GM12878 (cell line): ENCODE measurements at regions not wholly inside any gene's neighbourhood (a gene's known extent, or its start where the extent isn't known, plus 50 kb on each side); places are given as distances from the start of the nearest gene placed in this dataset.

Experiments
- ATAC-seq: fragments of 200-7000 bp; cut with Tn5 transposase; 3 replicates; pipeline ENCODE4 v1.9.1; 2020; ENCODE audit warnings: mild to moderate bottlenecking, moderate library complexity
- BruUV-seq: library from RNA; stranded (reverse); fragments of 400-500 nt; replicated peaks from 2 replicates; lab custom pipeline; 2021; lab: Mats Ljungman, UMichigan
- CTCF ChIA-PET: fragments of 300-600 bp; sonication (Branson Sonifier 250); formaldehyde crosslinking; extraction: SDS; loops from one replicate; lab custom pipeline; 2021; ENCODE audit warnings: inconsistent platforms; lab: Yijun Ruan, JAX
- POLR2A ChIA-PET: fragments of 350-600 bp; formaldehyde crosslinking; extraction: SDS; loops from one replicate; lab custom pipeline; 2021; ENCODE audit warnings: inconsistent platforms; lab: Charles Lee
- RAD21 ChIA-PET: fragments of 300-600 bp; sonication (Branson Sonifier 250); formaldehyde crosslinking; loops from one replicate; lab custom pipeline; 2023; ENCODE audit warnings: antibody characterized with exemption; ENCODE audit not compliant: unreplicated experiment; lab: Charles Lee
- SMC1A ChIA-PET: fragments of 300-600 bp; sonication (Branson Sonifier 250); formaldehyde crosslinking; loops from one replicate; lab custom pipeline; 2023; ENCODE audit not compliant: unreplicated experiment, uncharacterized antibody; lab: Charles Lee
- DNase-seq: peaks from one replicate; pipeline ENCODE4 v3.0.0-alpha.2; 2011; ENCODE audit warnings: low read depth, low spot score
- FAIRE-seq: peaks from 3 replicates; lab custom pipeline; 2011; peaks lifted over from hg19 to GRCh38; lab: Jason Lieb, UNC
- H2AFZ ChIP-seq: 2 replicates; pipeline ENCODE4 v1.6.0; 2011; ENCODE audit warnings: low read depth, low read length, control low read depth; ENCODE audit not compliant: control insufficient read depth
- H3K27ac ChIP-seq: 2 replicates; pipeline ENCODE4 v1.5.1; 2011; ENCODE audit warnings: control low read depth; ENCODE audit not compliant: control insufficient read depth, insufficient read depth
- H3K27me3 ChIP-seq, 2 experiments: replicated peaks in 1 of 2; 2 replicates each; pipeline versions ENCODE4 v1.6.0 to v1.6.1; 2011; ENCODE audit warnings: low read length in 1 of 2; ENCODE audit not compliant: control insufficient read depth in 2 of 2, insufficient read depth in 2 of 2
- H3K36me3 ChIP-seq, 2 experiments: 2 replicates each; pipeline ENCODE4 v1.5.1; 2011; ENCODE audit warnings: low read length in 1 of 2; ENCODE audit not compliant: control insufficient read depth in 2 of 2, insufficient read depth in 2 of 2
- H3K4me1 ChIP-seq: 2 replicates; pipeline ENCODE4 v1.6.1; 2011; ENCODE audit warnings: mild to moderate bottlenecking, low read length, moderate library complexity, mixed read lengths; ENCODE audit not compliant: control insufficient read depth, insufficient read depth
- H3K4me2 ChIP-seq: 2 replicates; pipeline ENCODE4 v1.6.0; 2011; ENCODE audit warnings: control low read depth; ENCODE audit not compliant: control insufficient read depth, insufficient read depth
- H3K4me3 ChIP-seq: fragments of 200-600 bp; sonication (generic); 2 replicates; pipeline ENCODE4 v1.5.1; 2016
- H3K79me2 ChIP-seq: 2 replicates; pipeline ENCODE4 v1.6.0; 2011; ENCODE audit warnings: low read length; ENCODE audit not compliant: control insufficient read depth, insufficient read depth
- H3K9ac ChIP-seq: 2 replicates; pipeline ENCODE4 v1.8.0; 2011; ENCODE audit warnings: low read length, control low read depth, mixed read lengths; ENCODE audit not compliant: control insufficient read depth, insufficient read depth
- H3K9me3 ChIP-seq: replicated peaks from 3 replicates; pipeline ENCODE4 v1.5.1; 2011; ENCODE audit warnings: mild to moderate bottlenecking, low read length; ENCODE audit not compliant: control insufficient read depth, insufficient read depth
- H4K20me1 ChIP-seq: 2 replicates; pipeline ENCODE4 v1.6.0; 2011; ENCODE audit not compliant: control insufficient read depth, insufficient read depth
- BCL3 ChIP-seq: IDR thresholded peaks from 2 replicates; pipeline ENCODE4 v1.6.1; 2011; ENCODE audit warnings: borderline replicate concordance, low read depth, mild to moderate bottlenecking, moderate library complexity, low read length; ENCODE audit not compliant: insufficient read depth, poor library complexity, severe bottlenecking
- CHD2 ChIP-seq: IDR thresholded peaks from 2 replicates; pipeline ENCODE4 v1.6.1; 2011; ENCODE audit warnings: low read depth, low read length, improper control_type of control experiment, borderline replicate concordance
- CHD4 ChIP-seq: fragments of 200-600 bp; sonication (generic); IDR thresholded peaks from 2 replicates; pipeline ENCODE4 v1.6.1; 2016; ENCODE audit warnings: mild to moderate bottlenecking
- EGR1 ChIP-seq, 2 experiments: IDR thresholded peaks; 1 replicate in 1 of 2; 2 replicates in 1 of 2; pipeline ENCODE4 v1.6.1; 2011 to 2012; ENCODE audit warnings: low read depth in 2 of 2, low read length in 2 of 2, borderline replicate concordance in 1 of 2, mild to moderate bottlenecking in 1 of 2, moderate library complexity in 1 of 2
- FOXM1 ChIP-seq: IDR thresholded peaks from 2 replicates; pipeline ENCODE4 v1.6.1; 2012; ENCODE audit warnings: low read depth, mild to moderate bottlenecking, inconsistent platforms, low read length, moderate library complexity
- JUND ChIP-seq: IDR thresholded peaks from 2 replicates; pipeline ENCODE4 v1.6.1; 2012; ENCODE audit warnings: low read depth, mild to moderate bottlenecking, low read length, improper control_type of control experiment, moderate library complexity
- MLLT1 ChIP-seq: fragments of 450-650 bp; IDR thresholded peaks from 2 replicates; pipeline ENCODE4 v1.6.1; 2016; ENCODE audit warnings: mild to moderate bottlenecking
- MXI1 ChIP-seq: fragments of 150-350 bp; IDR thresholded peaks from 2 replicates; pipeline ENCODE4 v1.6.1; 2011; ENCODE audit warnings: low read depth, mild to moderate bottlenecking, inconsistent platforms, low read length, improper control_type of control experiment
- RBBP5 ChIP-seq: fragments of 200-600 bp; sonication (generic); conservative IDR thresholded peaks from 2 replicates; pipeline ENCODE4 v1.6.1; 2016
- SMAD1 ChIP-seq: fragments of 450-650 bp; IDR thresholded peaks from 2 replicates; pipeline ENCODE4 v1.6.1; 2018; ENCODE audit warnings: mild to moderate bottlenecking, low read depth; ENCODE audit not compliant: partially characterized antibody
- SMARCA5 ChIP-seq: fragments of 450-650 bp; IDR thresholded peaks from 2 replicates; pipeline ENCODE4 v1.6.1; 2017; ENCODE audit warnings: mild to moderate bottlenecking
- WGBS: methylation state at CpG from one replicate; pipeline ENCODE4 v1.1.6; 2016; ENCODE audit warnings: low lambda C conversion rate; ENCODE audit not compliant: insufficient replicate concordance, insufficient coverage; ENCODE audit errors: missing lambda C conversion rate; 5-methylcytosine and 5-hydroxymethylcytosine counted together
- in situ Hi-C: fragments of 300-500 bp; cut with MboI; formaldehyde crosslinking; loops from 9 replicates; pipeline ENCODE4 v1.14.3; 2018; ENCODE audit warnings: mixed read lengths
- intact Hi-C: fragments of 100-400 bp; cut with micrococcal nuclease; formaldehyde crosslinking; loops from one replicate; pipeline ENCODE4 v1.14.2; 2022; ENCODE audit not compliant: unreplicated experiment

- Histone ChIP-seq H3K79me2 (no peaks in the 10 kb centered on the region), H3K36me3 (no peaks in the 10 kb centered on the region), H3K4me1 (no peaks in the 10 kb centered on the region), H3K27me3 (no peaks in the 10 kb centered on the region), H4K20me1 (no peaks in the 10 kb centered on the region), H3K4me3 (no peak overlapping the region), H3K9me3 (no peaks in the 10 kb centered on the region), H2AFZ (no peak overlapping the region), H3K27ac (no peak overlapping the region), H3K4me2 (no peak overlapping the region), H3K9ac (no peak overlapping the region)
- in situ Hi-C loops (loop anchor here (25.0 kb wide), 1 partner anchor 299 kb away; no protein-coding TSS in a partner anchor), intact Hi-C loops (no loop called here)
- no peak for ATAC-seq
- POLR2A ChIA-PET = no interaction called here
- SMC1A ChIA-PET = no interaction called here
- RAD21 ChIA-PET = no interaction called here
- CTCF ChIA-PET = interaction anchor here (1.2 kb wide), 1 partner anchor 10 kb away, joined by 4 read pairs; no protein-coding TSS in a partner anchor
- TF ChIP-seq CHD4 (no peak), SMAD1 (no peak), MLLT1 (no peak), SMARCA5 (no peak), BCL3 (no peak), EGR1 (IDR thresholded peaks at IDR 0.05; ENCODE audit: borderline replicate concordance in 1 of 2, low read depth in 2 of 2, low read length in 2 of 2) (no peak), FOXM1 (no peak), MXI1 (no peak), RBBP5 (no peak), JUND (no peak), CHD2 (no peak)
- BruUV-seq = no TSS peak
- 0% methylated on average over 1 of the region's 1 CpG for WGBS
- DNase-seq = no peak
- no peak for FAIRE-seq
Measured at GRCh38 chr7:49488573-49488972, 284.9 kb upstream of the VWC2 start.
